Suprapubic skin (tissue), 4 donors: ENCODE measurements at regions not wholly inside any gene's neighbourhood (a gene's known extent, or its start where the extent isn't known, plus 50 kb on each side); places are given as distances from the start of the nearest gene placed in this dataset.

Experiments used
- DNase-seq, 2 donors: peaks; one replicate each; pipeline ENCODE4 v3.0.0-alpha.2; 2019; ENCODE audit warnings: low spot score in 2 of 2
- H3K27ac ChIP-seq: fragments of 200-600 bp; sonication (generic); one replicate; pipeline ENCODE4 v1.5.1; 2019
- H3K27me3 ChIP-seq: fragments of 200-600 bp; sonication (generic); one replicate; pipeline ENCODE4 v1.5.1; 2019
- H3K36me3 ChIP-seq: fragments of 200-600 bp; sonication (generic); one replicate; pipeline ENCODE4 v1.5.1; 2019
- H3K4me1 ChIP-seq: fragments of 200-600 bp; sonication (generic); one replicate; pipeline ENCODE4 v1.5.1; 2019
- H3K4me3 ChIP-seq: fragments of 200-600 bp; sonication (generic); one replicate; pipeline ENCODE4 v1.5.1; 2019; ENCODE audit warnings: mild to moderate bottlenecking
- H3K9me3 ChIP-seq: fragments of 200-600 bp; sonication (generic); one replicate; pipeline ENCODE4 v1.5.1; 2019
- EP300 ChIP-seq: sonication (generic); formaldehyde crosslinking; IDR thresholded peaks from one replicate; pipeline ENCODE4 v1.6.1; 2017; ENCODE audit warnings: antibody characterized with exemption
- POLR2A ChIP-seq, 2 donors: fragments of 450-650 bp; IDR thresholded peaks; one replicate each; pipeline ENCODE4 v1.6.1; 2017; ENCODE audit warnings: antibody characterized with exemption in 2 of 2, mild to moderate bottlenecking in 2 of 2, moderate library complexity in 2 of 2
- POLR2AphosphoS5 ChIP-seq, 3 donors: sonication (generic); formaldehyde crosslinking; IDR thresholded peaks; one replicate each; pipeline ENCODE4 v1.6.1; 2017; ENCODE audit warnings: antibody characterized with exemption in 3 of 3
- WGBS: methylation state at CpG from one replicate; pipeline ENCODE4 v1.1.5; 2018; 5-methylcytosine and 5-hydroxymethylcytosine counted together
- TF ChIP-seq, protein P1 (sequence below), 2 donors: fragments of 200-600 bp in 1 of 2; fragments of 450-650 bp in 1 of 2; sonication (generic) in 1 of 2; IDR thresholded peaks; one replicate each; pipeline ENCODE4 v1.5.1; 2016 to 2019; ENCODE audit warnings: antibody characterized with exemption in 2 of 2, mild to moderate bottlenecking in 1 of 2, moderate library complexity in 1 of 2

DNA sequence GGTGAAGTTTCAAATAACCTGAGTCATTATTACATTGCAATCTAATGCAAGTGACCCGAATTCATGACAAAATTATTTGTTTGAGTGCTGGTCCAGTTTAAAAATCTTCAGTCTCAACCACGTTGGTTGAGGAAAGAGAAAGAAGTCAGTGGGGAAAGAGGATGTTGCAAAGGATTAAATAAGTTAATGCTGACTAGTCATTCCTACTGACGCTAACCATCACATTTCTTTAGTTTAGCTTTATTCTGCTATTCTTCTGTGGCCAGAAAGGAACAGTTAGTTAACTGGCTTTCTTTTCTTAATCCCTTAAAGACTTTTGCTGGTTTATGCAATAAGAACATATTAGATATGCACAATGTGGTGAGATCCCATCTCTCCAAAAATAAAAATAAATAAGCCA, 143.8 kb upstream of the FAM83B start:
- Histone ChIP-seq H3K36me3 (no peaks in the 10 kb centered on the region), H3K27me3 (no peaks in the 10 kb centered on the region), H3K4me1 (peaks cover 11% of the 10 kb centered on the region), H3K27ac (no peak overlapping the region), H3K9me3 (no peaks in the 10 kb centered on the region), H3K4me3 (no peak overlapping the region)
- WGBS, result 69% methylated on average over 3 of the region's 3 CpGs
- TF ChIP-seq POLR2A (IDR thresholded peaks at IDR 0.05) (no peak), EP300 (no peak), POLR2AphosphoS5 (IDR thresholded peaks at IDR 0.05) (no peak)
- TF ChIP-seq, protein P1, sequence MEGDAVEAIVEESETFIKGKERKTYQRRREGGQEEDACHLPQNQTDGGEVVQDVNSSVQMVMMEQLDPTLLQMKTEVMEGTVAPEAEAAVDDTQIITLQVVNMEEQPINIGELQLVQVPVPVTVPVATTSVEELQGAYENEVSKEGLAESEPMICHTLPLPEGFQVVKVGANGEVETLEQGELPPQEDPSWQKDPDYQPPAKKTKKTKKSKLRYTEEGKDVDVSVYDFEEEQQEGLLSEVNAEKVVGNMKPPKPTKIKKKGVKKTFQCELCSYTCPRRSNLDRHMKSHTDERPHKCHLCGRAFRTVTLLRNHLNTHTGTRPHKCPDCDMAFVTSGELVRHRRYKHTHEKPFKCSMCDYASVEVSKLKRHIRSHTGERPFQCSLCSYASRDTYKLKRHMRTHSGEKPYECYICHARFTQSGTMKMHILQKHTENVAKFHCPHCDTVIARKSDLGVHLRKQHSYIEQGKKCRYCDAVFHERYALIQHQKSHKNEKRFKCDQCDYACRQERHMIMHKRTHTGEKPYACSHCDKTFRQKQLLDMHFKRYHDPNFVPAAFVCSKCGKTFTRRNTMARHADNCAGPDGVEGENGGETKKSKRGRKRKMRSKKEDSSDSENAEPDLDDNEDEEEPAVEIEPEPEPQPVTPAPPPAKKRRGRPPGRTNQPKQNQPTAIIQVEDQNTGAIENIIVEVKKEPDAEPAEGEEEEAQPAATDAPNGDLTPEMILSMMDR (IDR thresholded peaks at IDR 0.05), result no peak
- DNase-seq, result no peak

DNA sequence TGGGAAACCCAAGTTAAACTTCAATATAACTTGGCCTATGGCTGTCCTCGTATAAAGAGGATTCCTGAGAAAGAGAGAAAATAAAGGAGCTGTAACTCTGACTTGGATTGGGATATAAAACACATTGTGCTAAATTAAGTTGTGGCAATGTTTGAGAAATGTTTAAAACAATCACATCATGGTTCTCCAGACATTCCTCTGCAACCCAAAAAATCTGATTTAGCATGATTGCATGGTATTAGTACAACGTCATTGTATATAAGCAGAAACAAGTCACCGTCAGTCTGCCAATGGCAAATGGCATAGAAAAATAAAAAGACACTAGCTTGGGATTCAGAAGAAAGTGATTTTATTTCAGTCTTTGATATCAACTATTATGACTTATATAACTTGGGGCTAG, 140.2 kb upstream of the FAM83B start:
- WGBS, result 78% methylated on average over 3 of the region's 3 CpGs

GRCh38 chr6:54706844-54707605, 139.5 kb upstream of the FAM83B start:
- Histone ChIP-seq H3K27me3 (no peaks in the 10 kb centered on the region), H3K4me1 (peaks cover 4% of the 10 kb centered on the region), H3K36me3 (no peaks in the 10 kb centered on the region), H3K4me3 (no peak overlapping the region), H3K9me3 (no peaks in the 10 kb centered on the region), H3K27ac (no peak overlapping the region)
- DNase-seq, result no peak
- WGBS, result 75% methylated on average over 4 of the region's 4 CpGs
- TF ChIP-seq EP300, result no peak
- TF ChIP-seq, protein P1 (IDR thresholded peaks at IDR 0.05), result no peak

More for the DNA sequence above, 140.2 kb upstream of the FAM83B start:
- H3K27ac ChIP-seq, result no peak overlapping the region
- no peak for DNase-seq
- no peaks in the 10 kb centered on the region for H3K36me3 ChIP-seq
- H3K9me3 ChIP-seq, result no peaks in the 10 kb centered on the region
- H3K4me1 ChIP-seq, result peaks cover 4% of the 10 kb centered on the region
- no peak overlapping the region for H3K4me3 ChIP-seq
- H3K27me3 ChIP-seq, result no peaks in the 10 kb centered on the region
- no peak for TF ChIP-seq POLR2AphosphoS5 (IDR thresholded peaks at IDR 0.05)
- TF ChIP-seq EP300, result no peak

GRCh38 chr6:54710456-54710855, 136.1 kb upstream of the FAM83B start:
- WGBS, result 61% methylated on average over 2 of the region's 2 CpGs
- Histone ChIP-seq H3K4me3 (no peak overlapping the region), H3K27ac (no peak overlapping the region), H3K4me1 (peaks cover 4% of the 10 kb centered on the region), H3K27me3 (no peaks in the 10 kb centered on the region), H3K9me3 (no peaks in the 10 kb centered on the region), H3K36me3 (no peaks in the 10 kb centered on the region)
- DNase-seq, result no peak
- no peak for TF ChIP-seq POLR2AphosphoS5 (IDR thresholded peaks at IDR 0.05)
- no peak for TF ChIP-seq EP300
- TF ChIP-seq POLR2A (IDR thresholded peaks at IDR 0.05), result no peak
- TF ChIP-seq, protein P1 (IDR thresholded peaks at IDR 0.05), result no peak

DNA sequence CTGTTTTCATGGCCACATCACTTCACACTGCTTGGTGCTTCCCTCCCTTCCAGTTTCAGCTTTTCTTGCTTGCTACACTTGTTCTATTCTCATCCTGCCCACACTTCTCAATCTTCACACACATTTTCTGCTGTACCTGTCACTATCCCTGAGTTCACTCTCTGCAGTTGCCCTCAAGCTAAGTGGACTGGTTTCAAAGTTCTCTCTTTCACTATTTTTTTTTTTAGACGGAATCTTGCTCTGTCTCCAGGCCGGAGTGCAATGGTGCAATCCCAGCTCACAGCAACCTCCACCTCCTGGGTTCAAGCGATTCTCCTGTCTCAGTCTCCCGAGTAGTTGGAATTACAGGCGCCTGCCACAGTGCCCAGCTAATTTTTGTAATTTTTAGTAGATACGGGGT, 130.6 kb upstream of the FAM83B start:
- no peaks in the 10 kb centered on the region for H3K9me3 ChIP-seq
- 70% methylated on average over 6 of the region's 6 CpGs for WGBS
- TF ChIP-seq POLR2AphosphoS5 (IDR thresholded peaks at IDR 0.05), result no peak
- TF ChIP-seq POLR2A (IDR thresholded peaks at IDR 0.05), result no peak
- TF ChIP-seq EP300, result no peak
- TF ChIP-seq, protein P1 (IDR thresholded peaks at IDR 0.05), result no peak
- no peaks in the 10 kb centered on the region for H3K36me3 ChIP-seq
- no peak overlapping the region for H3K4me3 ChIP-seq
- no peak for DNase-seq
- no peaks in the 10 kb centered on the region for H3K27me3 ChIP-seq
- H3K27ac ChIP-seq, result no peak overlapping the region
- H3K4me1 ChIP-seq, result peaks cover 6% of the 10 kb centered on the region

DNA sequence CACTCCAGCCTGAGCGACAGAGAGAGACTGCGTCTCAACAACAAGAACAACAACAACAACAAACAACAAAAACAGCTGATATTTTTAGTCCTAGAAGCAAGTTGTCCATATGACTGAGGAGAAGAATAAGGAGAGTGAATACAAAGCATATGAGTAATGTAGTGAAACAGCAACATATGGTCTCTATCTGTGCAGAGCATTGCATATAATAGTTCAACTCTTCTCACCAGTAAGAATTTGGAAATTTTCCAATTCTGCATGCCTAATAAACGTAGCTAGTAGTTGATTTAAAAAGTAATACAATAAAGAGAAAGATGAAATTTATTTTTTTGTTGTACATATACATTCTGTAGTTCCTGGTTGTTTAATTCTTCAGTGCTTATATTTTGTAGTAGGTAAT, 129.7 kb upstream of the FAM83B start:
- TF ChIP-seq POLR2A (IDR thresholded peaks at IDR 0.05) (no peak), EP300 (no peak), POLR2AphosphoS5 (IDR thresholded peaks at IDR 0.05) (no peak)
- TF ChIP-seq, protein P1 (IDR thresholded peaks at IDR 0.05), result no peak
- Histone ChIP-seq H3K4me1 (peaks cover 6% of the 10 kb centered on the region), H3K36me3 (no peaks in the 10 kb centered on the region), H3K27me3 (no peaks in the 10 kb centered on the region), H3K9me3 (no peaks in the 10 kb centered on the region), H3K27ac (no peak overlapping the region), H3K4me3 (no peak overlapping the region)
- no peak for DNase-seq
- 56% methylated on average over 3 of the region's 3 CpGs for WGBS
